ENCODE measurements at regions not wholly inside any gene's neighbourhood (a gene's known extent, or its start where the extent isn't known, plus 50 kb on each side); places are given as distances from the start of the nearest gene placed in this dataset.

GRCh38 chr1:219279017-219279770 lies 105.5 kb downstream of the LYPLAL1 start:
- no peak for DNase-seq

GRCh38 chr1:219278288-219278687 lies 104.6 kb downstream of the LYPLAL1 start:
- DNase-seq = no peak

- DNase-seq = no peak
Measured at GRCh38 chr1:219277304-219278105, 103.8 kb downstream of the LYPLAL1 start.

- DNase-seq = no peak
Measured at GRCh38 chr1:219276049-219276738, 102.5 kb downstream of the LYPLAL1 start.

GRCh38 chr1:219273088-219273686 lies 99.5 kb downstream of the LYPLAL1 start:
- DNase-seq = no peak

- no peak for DNase-seq
Measured at GRCh38 chr1:219271818-219272535, 98.3 kb downstream of the LYPLAL1 start.

- DNase-seq = no peak
Measured at GRCh38 chr1:219269171-219269570, 95.5 kb downstream of the LYPLAL1 start.

- no peak for DNase-seq
Measured at GRCh38 chr1:219266524-219266923, 92.8 kb downstream of the LYPLAL1 start.

GRCh38 chr1:219265026-219265515 lies 91.4 kb downstream of the LYPLAL1 start:
- DNase-seq = no peak

GRCh38 chr1:219264561-219264960 lies 90.9 kb downstream of the LYPLAL1 start:
- no peak for DNase-seq

Data from amygdala (tissue), 56 donors.